HG02970 (cell line): ENCODE measurements at regions not wholly inside any gene's neighbourhood (a gene's known extent, or its start where the extent isn't known, plus 50 kb on each side); places are given as distances from the start of the nearest gene placed in this dataset.

Experiments
- ATAC-seq: cut with Tn5 transposase; IDR thresholded peaks from one replicate; pipeline ENCODE4 v1.9.1; 2021; ENCODE audit warnings: mild to moderate bottlenecking, moderate library complexity, moderate number of reproducible peaks; ENCODE audit not compliant: unreplicated experiment, low FRiP score

DNA sequence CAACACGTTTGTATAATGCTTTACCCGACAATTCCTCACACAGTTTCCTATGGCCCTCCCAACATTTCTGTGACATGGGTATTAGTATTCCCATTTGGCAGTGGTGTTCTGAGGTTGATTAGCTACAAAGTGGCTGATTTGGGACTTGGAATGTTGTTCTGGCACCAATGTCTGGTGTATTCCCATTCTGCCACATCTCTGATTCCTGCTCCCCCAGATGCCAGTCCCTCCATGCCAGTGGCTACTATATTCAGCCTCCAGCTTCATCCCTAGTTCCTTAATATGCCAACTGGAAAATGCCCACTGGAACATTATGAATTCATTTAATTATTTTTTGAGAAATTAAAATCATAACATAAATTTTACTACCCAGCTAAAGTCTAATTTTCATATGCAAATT lies 60.6 kb upstream of the NBEA start:
- no peak for ATAC-seq

DNA sequence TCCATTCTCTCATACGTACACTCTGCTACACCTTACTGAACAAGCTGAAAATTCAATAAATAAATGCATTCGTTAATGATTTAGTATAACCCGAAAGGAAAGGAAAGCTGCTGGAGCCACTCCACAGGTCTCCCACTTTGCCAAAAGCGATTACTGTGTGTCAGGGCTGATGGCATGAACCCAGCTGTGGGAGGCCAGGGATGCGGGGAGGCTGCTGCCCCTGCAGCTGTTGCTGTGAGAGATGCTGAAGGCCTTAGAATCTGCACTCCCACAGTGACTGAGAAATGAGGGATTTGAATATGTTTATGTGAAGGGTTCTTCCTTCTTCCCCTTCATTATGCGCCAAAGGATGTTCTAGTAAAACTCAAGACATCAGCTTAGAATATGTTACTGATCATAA lies 58.7 kb upstream of the NBEA start:
- no peak for ATAC-seq

DNA sequence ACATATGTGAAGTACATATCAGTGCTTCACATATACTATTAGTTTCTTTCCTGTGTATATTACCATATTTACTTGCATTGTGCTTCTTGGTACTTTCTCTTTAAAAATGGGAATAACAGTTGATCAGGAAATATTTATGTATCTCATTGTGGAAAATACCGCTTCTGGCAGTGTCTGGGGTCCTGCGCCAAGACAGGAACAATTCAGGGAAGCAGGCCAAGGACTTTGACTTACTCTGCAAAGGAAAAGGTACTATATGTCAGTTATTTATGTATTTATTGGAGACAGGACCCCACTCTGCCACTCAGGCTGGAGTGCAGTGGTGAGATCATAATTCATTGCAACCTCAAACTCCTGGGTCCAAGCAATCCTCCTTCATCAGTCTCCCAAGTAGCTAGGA lies 57.7 kb upstream of the NBEA start:
- no peak for ATAC-seq

GRCh38 chr13:34886121-34886875 lies 55.8 kb upstream of the NBEA start:
- ATAC-seq, result no peak

DNA sequence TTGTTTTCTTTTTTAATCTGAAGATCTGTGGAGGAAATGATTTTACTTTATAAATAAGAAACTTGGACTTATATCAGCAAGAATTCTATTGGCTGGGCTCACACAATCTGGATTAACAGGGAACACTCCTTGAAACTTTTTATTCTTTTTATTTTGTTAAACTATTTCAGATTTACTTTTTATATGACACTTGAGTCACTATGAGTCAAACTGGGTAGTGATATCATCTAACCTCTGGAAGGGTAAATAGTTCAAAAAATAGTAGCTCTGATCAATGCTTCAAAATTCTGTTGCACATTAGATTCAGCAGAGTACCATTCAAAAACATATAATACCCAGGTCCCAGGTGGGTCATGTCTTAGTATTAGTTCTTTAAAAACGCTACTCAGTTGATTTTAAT lies 55.1 kb upstream of the NBEA start:
- no peak for ATAC-seq
